Esophagus squamous epithelium (tissue), 4 donors: ENCODE measurements at regions not wholly inside any gene's neighbourhood (a gene's known extent, or its start where the extent isn't known, plus 50 kb on each side); places are given as distances from the start of the nearest gene placed in this dataset.

Experiments
- CTCF ChIP-seq, 6 experiments: fragments of 450-650 bp in 4 of 6; fragments of 200-600 bp in 2 of 6; sonication (generic) in 2 of 6; IDR thresholded peaks; one replicate each; pipeline ENCODE4 v1.5.1; 2016 to 2019; ENCODE audit warnings: antibody characterized with exemption in 6 of 6, mild to moderate bottlenecking in 4 of 6, moderate library complexity in 4 of 6
- POLR2A ChIP-seq, 4 donors: fragments of 450-650 bp; IDR thresholded peaks; one replicate each; pipeline ENCODE4 v1.6.1; 2017; ENCODE audit warnings: antibody characterized with exemption in 4 of 4, mild to moderate bottlenecking in 4 of 4, moderate library complexity in 3 of 4

GRCh38 chr2:48187503-48187902 lies 127.0 kb upstream of the FOXN2 start:
- TF ChIP-seq POLR2A (IDR thresholded peaks at IDR 0.05) = no peak
- no peak for TF ChIP-seq CTCF (IDR thresholded peaks at IDR 0.05)
